ENCODE measurements at regions not wholly inside any gene's neighbourhood (a gene's known extent, or its start where the extent isn't known, plus 50 kb on each side); places are given as distances from the start of the nearest gene placed in this dataset.

DNA sequence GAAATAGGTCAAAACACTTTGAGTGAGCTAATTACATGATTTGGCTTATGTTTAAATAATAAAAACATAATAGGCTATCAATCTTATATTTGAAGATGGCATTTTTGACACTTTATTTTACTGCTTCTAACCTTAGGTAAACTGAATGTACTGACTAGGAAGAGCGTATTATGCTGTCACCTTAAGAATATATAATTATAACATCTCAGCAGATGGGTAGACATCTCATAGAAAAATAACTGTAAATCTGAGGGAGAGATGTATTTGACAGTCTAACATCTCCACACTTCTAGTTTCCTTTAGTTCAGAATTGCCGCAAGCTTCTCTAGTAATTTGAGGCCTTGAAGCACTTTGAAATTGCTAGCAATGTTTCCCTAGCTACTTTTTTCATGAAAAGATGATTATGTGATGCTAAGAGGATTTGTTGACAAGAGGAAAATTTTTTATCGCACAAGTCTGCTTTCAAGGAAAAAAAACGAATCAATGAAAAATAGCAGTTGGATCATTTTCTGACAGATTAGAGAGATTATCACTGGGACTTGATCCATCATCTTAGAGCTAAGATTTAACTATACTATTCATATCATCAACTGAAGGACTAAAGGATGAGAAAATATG lies 238.2 kb upstream of the NAALADL2 start:
- no peaks in the 10 kb centered on the region for H3K79me2 ChIP-seq (ENCODE audit: low read depth)
- H3K27me3 ChIP-seq: no peaks in the 10 kb centered on the region
- H3K9ac ChIP-seq: no peak overlapping the region
- H3F3A ChIP-seq (ENCODE audit: low read depth): no peaks in the 10 kb centered on the region
- Mint-ChIP-seq H3K36me3 (no peaks in the 10 kb centered on the region), H3K4me1 (no peaks in the 10 kb centered on the region), H3K27ac (no peak overlapping the region), H3K27me3 (ENCODE audit: insufficient read depth, low read depth) (no peaks in the 10 kb centered on the region), H3K4me3 (no peak overlapping the region), H3K9me3 (no peaks in the 10 kb centered on the region)
- no peaks in the 10 kb centered on the region for H4K20me1 ChIP-seq (ENCODE audit: low read depth)
- H2AFZ ChIP-seq (replicated peaks): no peak overlapping the region
- H3K4me2 ChIP-seq: no peak overlapping the region
- no peaks in the 10 kb centered on the region for H3K36me3 ChIP-seq
- H3K4me1 ChIP-seq: no peaks in the 10 kb centered on the region
- H3K27ac ChIP-seq: no peak overlapping the region
- H3K4me3 ChIP-seq: no peak overlapping the region
- TF ChIP-seq, protein P1, sequence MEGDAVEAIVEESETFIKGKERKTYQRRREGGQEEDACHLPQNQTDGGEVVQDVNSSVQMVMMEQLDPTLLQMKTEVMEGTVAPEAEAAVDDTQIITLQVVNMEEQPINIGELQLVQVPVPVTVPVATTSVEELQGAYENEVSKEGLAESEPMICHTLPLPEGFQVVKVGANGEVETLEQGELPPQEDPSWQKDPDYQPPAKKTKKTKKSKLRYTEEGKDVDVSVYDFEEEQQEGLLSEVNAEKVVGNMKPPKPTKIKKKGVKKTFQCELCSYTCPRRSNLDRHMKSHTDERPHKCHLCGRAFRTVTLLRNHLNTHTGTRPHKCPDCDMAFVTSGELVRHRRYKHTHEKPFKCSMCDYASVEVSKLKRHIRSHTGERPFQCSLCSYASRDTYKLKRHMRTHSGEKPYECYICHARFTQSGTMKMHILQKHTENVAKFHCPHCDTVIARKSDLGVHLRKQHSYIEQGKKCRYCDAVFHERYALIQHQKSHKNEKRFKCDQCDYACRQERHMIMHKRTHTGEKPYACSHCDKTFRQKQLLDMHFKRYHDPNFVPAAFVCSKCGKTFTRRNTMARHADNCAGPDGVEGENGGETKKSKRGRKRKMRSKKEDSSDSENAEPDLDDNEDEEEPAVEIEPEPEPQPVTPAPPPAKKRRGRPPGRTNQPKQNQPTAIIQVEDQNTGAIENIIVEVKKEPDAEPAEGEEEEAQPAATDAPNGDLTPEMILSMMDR (IDR thresholded peaks at IDR 0.05): no peak
- TF ChIP-seq EZH2phosphoT487 (IDR thresholded peaks at IDR 0.05) (no peak), EZH2 (IDR thresholded peaks at IDR 0.05) (no peak)
- no peak for DNase-seq (ENCODE audit: low spot score)
- H3K9me3 ChIP-seq (ENCODE audit: low read depth): no peaks in the 10 kb centered on the region

DNA sequence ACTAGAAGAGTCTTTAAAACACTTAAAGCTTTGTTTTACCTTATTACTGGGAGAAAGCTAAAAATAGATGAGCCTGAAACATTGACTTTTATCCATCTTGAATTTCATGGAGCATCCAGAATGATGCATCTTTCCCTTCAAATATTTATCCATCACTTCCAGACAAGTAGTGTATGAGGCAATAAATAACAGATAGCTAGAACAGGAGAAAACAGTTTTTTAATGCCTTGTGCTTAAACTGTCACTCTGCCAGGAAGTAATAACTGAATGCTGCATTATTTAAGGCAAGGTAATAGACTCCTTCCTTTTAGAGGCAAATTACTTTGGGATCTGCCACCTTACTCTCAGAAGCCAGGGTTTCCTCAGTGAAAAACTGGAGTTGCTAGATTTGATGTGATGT lies 225.8 kb upstream of the NAALADL2 start:
- Histone ChIP-seq H3K9me3 (ENCODE audit: low read depth) (no peaks in the 10 kb centered on the region), H3K79me2 (ENCODE audit: low read depth) (no peaks in the 10 kb centered on the region), H3K9ac (no peak overlapping the region), H3K27me3 (no peaks in the 10 kb centered on the region), H3K4me3 (no peak overlapping the region), H3K36me3 (no peaks in the 10 kb centered on the region), H3F3A (ENCODE audit: low read depth) (no peaks in the 10 kb centered on the region), H3K4me2 (no peak overlapping the region), H4K20me1 (ENCODE audit: low read depth) (no peaks in the 10 kb centered on the region), H3K27ac (no peak overlapping the region), H3K4me1 (no peaks in the 10 kb centered on the region), H2AFZ (replicated peaks) (no peak overlapping the region)
- no peaks in the 10 kb centered on the region for H3K9me3 Mint-ChIP-seq
- no peaks in the 10 kb centered on the region for H3K27me3 Mint-ChIP-seq (ENCODE audit: insufficient read depth, low read depth)
- no peak overlapping the region for H3K27ac Mint-ChIP-seq
- TF ChIP-seq EZH2phosphoT487 (IDR thresholded peaks at IDR 0.05) (no peak), EZH2 (IDR thresholded peaks at IDR 0.05) (no peak)
- TF ChIP-seq, protein P1 (IDR thresholded peaks at IDR 0.05): no peak
- no peak for DNase-seq (ENCODE audit: low spot score)
- H3K4me3 Mint-ChIP-seq: no peak overlapping the region
- no peaks in the 10 kb centered on the region for H3K36me3 Mint-ChIP-seq
- H3K4me1 Mint-ChIP-seq: no peaks in the 10 kb centered on the region

- no peaks in the 10 kb centered on the region for H3K27me3 Mint-ChIP-seq (ENCODE audit: insufficient read depth, low read depth)
- H3K4me3 Mint-ChIP-seq: no peak overlapping the region
- no peaks in the 10 kb centered on the region for H3K36me3 ChIP-seq
- no peak overlapping the region for H3K27ac Mint-ChIP-seq
- no peak for DNase-seq (ENCODE audit: low spot score)
- no peak overlapping the region for H2AFZ ChIP-seq (replicated peaks)
- H3K27ac ChIP-seq: no peak overlapping the region
- no peaks in the 10 kb centered on the region for H3K4me1 Mint-ChIP-seq
- no peaks in the 10 kb centered on the region for H3F3A ChIP-seq (ENCODE audit: low read depth)
- H3K4me2 ChIP-seq: no peak overlapping the region
- H3K27me3 ChIP-seq: no peaks in the 10 kb centered on the region
- no peak overlapping the region for H3K9ac ChIP-seq
- no peaks in the 10 kb centered on the region for H4K20me1 ChIP-seq (ENCODE audit: low read depth)
- TF ChIP-seq EZH2 (IDR thresholded peaks at IDR 0.05): no peak
- no peak for TF ChIP-seq EZH2phosphoT487 (IDR thresholded peaks at IDR 0.05)
- TF ChIP-seq, protein P1 (IDR thresholded peaks at IDR 0.05): no peak
- no peaks in the 10 kb centered on the region for H3K9me3 ChIP-seq (ENCODE audit: low read depth)
- H3K79me2 ChIP-seq (ENCODE audit: low read depth): no peaks in the 10 kb centered on the region
- peaks cover 18% of the 10 kb centered on the region for H3K4me1 ChIP-seq
- no peak overlapping the region for H3K4me3 ChIP-seq
- H3K9me3 Mint-ChIP-seq: no peaks in the 10 kb centered on the region
- H3K36me3 Mint-ChIP-seq: no peaks in the 10 kb centered on the region
These were observed 222.7 kb upstream of the NAALADL2 start for GRCh38 chr3:174636451-174636850.
